ENCODE measurements at regions not wholly inside any gene's neighbourhood (a gene's known extent, or its start where the extent isn't known, plus 50 kb on each side); places are given as distances from the start of the nearest gene placed in this dataset.
A peak's percentile ranks its signal among the peaks of the same experiment; 100 is the strongest.

DNA sequence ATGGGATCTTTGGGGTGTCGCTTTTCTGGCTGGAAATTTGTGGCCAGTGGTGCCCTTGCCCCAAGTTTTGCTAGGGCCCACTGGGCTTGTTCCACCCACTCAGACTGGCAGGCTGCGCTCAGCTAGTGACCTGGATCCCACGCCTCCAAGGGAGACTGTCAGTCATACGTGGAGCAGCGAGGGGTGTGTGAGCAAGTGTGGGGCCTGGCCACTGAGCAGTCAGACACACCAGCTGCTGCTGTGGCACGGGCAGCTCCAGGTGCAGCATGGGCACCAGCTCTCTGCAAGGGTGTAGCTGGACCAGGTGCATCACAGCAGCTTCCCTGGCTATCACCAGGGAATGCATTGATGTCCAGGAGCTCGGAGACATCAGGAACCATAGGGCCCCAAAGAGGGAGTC, 327.0 kb downstream of the NR4A2 start:
- TF ChIP-seq, protein P1, sequence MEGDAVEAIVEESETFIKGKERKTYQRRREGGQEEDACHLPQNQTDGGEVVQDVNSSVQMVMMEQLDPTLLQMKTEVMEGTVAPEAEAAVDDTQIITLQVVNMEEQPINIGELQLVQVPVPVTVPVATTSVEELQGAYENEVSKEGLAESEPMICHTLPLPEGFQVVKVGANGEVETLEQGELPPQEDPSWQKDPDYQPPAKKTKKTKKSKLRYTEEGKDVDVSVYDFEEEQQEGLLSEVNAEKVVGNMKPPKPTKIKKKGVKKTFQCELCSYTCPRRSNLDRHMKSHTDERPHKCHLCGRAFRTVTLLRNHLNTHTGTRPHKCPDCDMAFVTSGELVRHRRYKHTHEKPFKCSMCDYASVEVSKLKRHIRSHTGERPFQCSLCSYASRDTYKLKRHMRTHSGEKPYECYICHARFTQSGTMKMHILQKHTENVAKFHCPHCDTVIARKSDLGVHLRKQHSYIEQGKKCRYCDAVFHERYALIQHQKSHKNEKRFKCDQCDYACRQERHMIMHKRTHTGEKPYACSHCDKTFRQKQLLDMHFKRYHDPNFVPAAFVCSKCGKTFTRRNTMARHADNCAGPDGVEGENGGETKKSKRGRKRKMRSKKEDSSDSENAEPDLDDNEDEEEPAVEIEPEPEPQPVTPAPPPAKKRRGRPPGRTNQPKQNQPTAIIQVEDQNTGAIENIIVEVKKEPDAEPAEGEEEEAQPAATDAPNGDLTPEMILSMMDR (IDR thresholded peaks at IDR 0.05; ENCODE audit: insufficient read depth, low read depth, low read length, missing control alignments) = no peak
- no peak overlapping the region for H3K4me3 ChIP-seq (ENCODE audit: low read length)
- no peak for DNase-seq (ENCODE audit: low read depth)

DNA sequence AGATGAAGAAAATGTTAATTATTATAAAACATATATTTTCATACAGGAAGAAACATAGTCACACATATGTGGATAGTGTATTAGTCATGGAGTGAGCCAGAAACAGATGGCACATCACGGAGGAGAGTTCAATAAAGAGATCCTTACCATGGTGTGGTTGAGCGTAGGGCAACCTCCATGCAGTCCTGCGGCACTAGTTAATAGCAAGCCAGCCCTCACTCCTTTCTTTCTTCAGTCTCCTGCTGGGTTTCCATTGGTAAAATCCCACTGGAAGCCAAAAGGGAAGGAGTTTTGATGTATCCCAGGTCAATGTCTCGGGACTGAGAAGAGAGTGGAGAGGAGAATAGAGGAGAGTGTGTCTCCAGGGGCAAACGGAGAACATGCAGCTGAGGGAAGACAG, 328.1 kb downstream of the NR4A2 start:
- DNase-seq (ENCODE audit: low read depth) = no peak
- TF ChIP-seq, protein P1 (IDR thresholded peaks at IDR 0.05; ENCODE audit: insufficient read depth, low read depth, low read length, missing control alignments) = no peak
- H3K4me3 ChIP-seq (ENCODE audit: low read length) = no peak overlapping the region

DNA sequence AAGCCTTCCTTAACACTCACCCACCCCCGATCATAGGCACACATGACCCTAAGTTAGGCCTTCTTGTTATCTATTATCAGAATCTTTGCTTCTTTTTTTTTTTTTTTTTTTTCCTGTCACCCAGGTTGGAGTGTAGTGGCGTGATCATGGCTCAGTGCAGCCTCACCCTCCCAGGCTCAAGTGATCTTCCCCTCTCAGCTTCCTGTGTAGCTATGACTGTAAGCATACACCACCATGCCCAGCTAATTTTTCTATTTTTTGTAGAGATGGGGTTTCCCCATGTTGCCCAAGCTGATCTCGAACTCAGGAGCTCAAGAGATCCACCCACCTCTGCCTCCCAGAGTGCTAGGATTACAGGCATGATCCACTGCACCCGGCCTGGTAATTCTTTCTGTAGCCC, 328.7 kb downstream of the NR4A2 start:
- TF ChIP-seq, protein P1 (IDR thresholded peaks at IDR 0.05; ENCODE audit: insufficient read depth, low read depth, low read length, missing control alignments) = no peak
- H3K4me3 ChIP-seq (ENCODE audit: low read length) = no peak overlapping the region
- DNase-seq (ENCODE audit: low read depth) = peak; percentile 25

DNA sequence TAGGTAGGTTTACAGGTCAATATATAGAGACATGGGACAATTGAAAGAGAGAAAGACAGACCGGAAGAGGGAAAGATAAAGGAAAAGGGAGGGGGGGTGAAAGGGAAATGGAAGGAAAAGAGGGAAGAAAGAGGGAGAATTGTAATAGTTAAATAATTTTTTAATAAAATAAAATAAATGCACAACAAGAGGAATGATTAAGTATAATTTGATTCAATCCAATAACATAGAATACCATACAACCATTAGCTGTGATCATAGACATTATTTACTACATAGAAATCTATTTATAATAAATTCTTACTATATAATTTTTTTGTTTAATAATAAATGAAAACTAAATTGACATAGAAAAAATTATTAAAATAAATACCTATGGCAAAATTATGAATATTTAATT, 330.7 kb downstream of the NR4A2 start:
- DNase-seq (ENCODE audit: low read depth) = no peak
- H3K4me3 ChIP-seq (ENCODE audit: low read length) = no peak overlapping the region
- TF ChIP-seq, protein P1 (IDR thresholded peaks at IDR 0.05; ENCODE audit: insufficient read depth, low read depth, low read length, missing control alignments) = no peak

DNA sequence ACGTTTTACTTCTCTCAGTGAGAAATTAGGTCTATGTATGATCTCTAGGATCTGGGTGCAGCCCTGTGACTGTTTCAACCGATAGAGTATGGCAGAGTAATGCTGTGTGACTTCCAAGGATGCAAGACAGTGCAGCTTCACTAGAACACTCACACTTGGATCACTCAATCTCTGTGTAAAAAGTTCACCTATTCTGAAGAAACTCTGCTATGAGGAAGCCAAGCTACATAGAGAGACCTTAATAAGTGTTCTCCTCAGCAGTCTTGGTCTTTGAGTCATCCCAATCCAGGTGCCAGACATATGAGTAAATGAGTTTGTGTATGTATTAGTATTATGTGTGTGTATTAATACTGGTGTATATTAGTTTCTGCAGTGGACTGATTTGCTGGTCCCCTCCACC, 335.0 kb downstream of the NR4A2 start:
- peak; percentile 90 for DNase-seq (ENCODE audit: low read depth)
- no peak overlapping the region for H3K4me3 ChIP-seq (ENCODE audit: low read length)
- TF ChIP-seq, protein P1 (IDR thresholded peaks at IDR 0.05; ENCODE audit: insufficient read depth, low read depth, low read length, missing control alignments) = no peak

DNA sequence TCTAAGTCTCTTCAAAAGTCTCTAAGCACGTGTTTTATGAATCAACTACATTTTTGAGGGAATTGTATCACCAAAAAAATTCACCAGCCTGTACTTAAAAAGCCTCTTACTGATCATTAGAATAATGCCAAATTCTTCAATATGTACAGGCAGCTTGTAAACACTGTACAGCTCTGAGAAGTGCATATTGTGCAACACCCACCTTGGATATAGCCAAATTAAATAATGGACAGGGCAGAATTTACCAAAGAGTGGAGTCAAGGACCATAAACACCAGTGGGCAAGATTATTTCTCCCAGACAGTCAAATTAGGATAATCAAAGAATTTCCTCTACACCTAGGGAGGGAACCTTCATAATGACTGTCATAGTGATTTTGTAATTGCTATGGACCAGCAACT, 338.2 kb downstream of the NR4A2 start:
- H3K4me3 ChIP-seq (ENCODE audit: low read length) = no peak overlapping the region
- DNase-seq (ENCODE audit: low read depth) = no peak
- TF ChIP-seq, protein P1 (IDR thresholded peaks at IDR 0.05; ENCODE audit: insufficient read depth, low read depth, low read length, missing control alignments) = no peak

DNA sequence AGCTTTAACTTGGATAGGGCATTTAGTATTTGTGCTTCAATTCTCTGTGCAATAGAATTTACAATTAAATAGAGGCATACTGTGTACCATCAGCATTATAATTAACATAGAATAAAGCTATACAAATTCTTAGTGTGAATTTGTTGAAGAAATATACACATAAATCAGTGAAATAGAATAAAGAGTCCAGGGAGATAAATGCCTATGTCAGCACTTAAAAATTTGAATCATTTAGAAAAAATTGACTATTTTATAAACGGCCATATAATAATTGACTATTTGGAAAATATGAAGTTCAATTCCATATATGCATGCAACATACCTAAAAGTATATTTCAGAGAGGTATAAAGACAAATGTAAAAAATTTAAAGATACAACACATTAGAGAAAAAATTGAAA, 348.7 kb downstream of the NR4A2 start:
- DNase-seq (ENCODE audit: low read depth) = no peak
- H3K4me3 ChIP-seq (ENCODE audit: low read length) = no peak overlapping the region
- TF ChIP-seq, protein P1 (IDR thresholded peaks at IDR 0.05; ENCODE audit: insufficient read depth, low read depth, low read length, missing control alignments) = no peak
